NOMO-1 treated with DMSO at 0.1 percent for 48 hours (cell line): ENCODE measurements at regions not wholly inside any gene's neighbourhood (a gene's known extent, or its start where the extent isn't known, plus 50 kb on each side); places are given as distances from the start of the nearest gene placed in this dataset.
"Not testable (repeated sequence)": the region's sequence is repeated elsewhere in the genome, so short reads cannot be mapped to it uniquely, and the experiment has no call there.

Experiments used
- DNase-seq: peaks from one replicate; lab custom pipeline; 2025; ENCODE audit not compliant: unreplicated experiment; lab: John Stamatoyannopoulos, UW

DNA sequence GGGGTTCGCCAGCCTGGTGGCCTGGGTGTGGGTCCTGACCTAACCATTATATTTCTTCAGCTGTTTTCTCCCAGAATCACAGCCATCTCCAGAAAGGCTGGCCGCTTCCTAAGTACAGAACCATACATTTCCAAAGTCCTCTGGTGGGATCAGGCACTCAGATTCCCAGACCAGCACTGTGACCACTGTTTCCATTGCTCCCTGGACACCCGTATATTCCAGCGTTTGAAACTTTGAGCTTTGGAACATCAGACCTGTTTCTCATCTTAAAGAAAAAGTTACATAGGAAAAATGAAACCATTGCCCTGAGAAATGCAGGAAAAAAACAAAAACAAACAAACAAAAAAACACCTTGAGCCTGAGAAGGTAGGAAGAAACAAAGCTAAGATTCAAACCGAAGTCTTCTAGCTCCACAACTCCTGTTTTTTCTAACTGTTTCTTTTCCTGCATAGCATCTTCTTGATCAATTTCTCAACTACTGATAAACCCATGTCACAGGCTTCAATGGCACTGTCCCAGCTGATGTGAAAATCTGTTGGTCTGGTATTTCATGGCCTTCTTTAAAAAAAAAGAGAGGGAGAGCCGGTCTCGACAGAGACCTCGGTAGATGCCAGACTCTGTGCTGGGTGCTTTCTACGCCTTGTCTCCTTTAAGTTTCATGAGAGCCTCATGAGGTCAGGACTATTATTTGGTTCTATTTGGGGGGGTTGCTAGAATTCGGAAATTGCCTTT lies 221.3 kb downstream of the TOMM20 start:
- no peak for DNase-seq

GRCh38 chr1:234906654-234907053 lies 222.0 kb downstream of the TOMM20 start:
- no peak for DNase-seq

DNA sequence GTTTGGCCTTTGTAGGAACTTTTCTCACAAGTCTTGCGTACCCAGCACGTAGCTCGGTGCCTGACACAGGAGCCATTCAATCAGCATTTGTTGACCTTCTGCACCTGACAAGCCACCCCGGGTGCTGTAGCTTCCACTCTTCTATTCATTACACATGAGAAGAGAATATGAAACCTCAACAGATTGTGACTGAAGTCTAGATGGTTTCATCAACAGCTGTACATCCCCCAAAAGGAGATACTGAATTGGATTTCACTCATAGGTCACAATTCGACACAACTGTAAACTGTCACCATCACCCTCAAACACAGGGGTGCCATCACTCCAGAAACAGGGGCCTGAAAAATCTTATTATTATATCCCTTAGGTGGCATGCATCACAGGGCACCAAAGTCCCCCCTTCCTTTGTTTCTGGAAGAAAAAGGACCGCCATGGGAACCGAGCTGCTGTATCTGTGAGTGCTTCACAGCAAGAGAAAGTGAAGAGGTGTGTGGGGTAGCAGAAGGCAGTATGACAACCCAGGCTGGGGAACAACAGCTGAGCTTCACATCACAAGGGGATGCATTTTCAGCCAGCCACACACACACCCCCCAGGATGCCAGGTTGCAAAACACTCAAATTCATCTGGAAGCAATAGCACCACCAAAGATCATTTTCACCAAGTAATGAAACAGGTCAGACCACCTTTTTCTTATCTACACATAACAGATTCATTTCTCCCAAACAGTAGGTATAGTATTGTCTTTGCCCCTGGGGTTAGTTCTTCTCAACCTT lies 225.7 kb downstream of the TOMM20 start:
- no peak for DNase-seq

- no peak for DNase-seq
Observed at GRCh38 chr1:234901491-234902049, 227.1 kb downstream of the TOMM20 start.

DNA sequence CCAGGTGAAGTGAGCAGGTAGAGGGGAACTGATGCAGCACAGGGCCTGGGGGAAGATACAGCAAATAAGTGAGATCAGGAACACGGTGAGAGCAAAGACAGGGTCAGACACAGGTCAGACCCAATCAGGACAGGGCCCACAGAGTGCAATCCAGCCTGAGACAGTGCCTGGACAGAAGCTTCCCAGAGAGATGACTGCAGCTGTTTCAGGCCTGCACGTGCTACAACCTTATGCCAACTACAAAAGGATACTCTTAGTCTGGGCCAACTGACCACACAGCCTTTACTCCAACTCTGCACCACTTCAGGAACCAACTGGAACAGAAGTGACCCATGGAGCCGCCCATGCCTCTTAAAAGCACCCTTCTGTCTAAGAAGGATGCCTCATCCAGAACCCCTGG lies 228.0 kb downstream of the TOMM20 start:
- DNase-seq, result no peak

DNA sequence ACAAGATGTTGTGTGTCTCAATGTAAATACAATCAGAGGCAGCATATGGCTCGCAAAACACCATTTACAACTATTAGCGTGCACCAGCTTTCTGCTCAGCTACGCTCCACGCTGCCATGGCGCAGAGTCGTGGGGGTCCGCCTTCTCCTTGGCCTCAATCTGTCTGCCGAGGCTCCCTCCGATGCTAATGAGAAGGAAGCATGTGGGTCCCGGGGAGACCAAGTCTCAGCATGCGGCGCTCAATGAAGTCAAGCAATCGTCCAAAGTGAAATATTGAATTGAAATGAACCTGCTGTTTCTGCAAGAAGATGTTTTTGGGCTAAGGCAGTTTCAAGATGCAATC lies 228.9 kb downstream of the TOMM20 start:
- DNase-seq, result no peak

DNA sequence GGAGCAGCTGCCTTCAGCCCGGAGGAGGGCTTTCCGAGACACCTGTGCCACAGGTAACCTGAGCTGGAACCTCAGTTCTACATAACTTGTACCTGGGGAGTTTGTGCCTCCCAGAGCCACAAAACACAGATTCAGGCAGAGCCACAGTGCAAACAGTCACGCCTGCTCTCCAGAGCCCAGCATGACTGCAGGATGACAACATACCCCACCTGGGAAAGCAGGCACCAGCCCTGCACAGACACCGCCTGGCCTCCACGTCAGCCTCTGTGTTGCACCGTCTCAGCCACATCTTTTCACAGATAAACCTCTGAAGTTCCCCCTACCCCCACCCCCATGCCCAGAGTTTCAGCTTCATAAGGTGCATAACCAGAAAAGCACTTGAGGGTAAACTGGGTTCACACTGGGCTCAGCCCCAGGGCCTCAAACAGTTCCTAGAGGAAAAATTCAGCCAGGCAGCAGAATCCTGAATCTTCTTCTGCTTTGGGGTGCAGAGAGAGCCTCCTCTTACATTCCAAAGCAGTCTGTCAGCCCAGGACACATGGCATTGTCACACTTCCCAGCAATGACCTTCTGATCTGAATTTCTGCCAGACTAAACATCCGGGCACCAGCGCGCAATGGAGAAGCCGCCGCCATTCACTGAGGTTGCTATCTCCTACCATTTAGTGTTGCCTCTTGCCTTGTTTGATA lies 229.5 kb downstream of the TOMM20 start:
- no peak for DNase-seq

DNA sequence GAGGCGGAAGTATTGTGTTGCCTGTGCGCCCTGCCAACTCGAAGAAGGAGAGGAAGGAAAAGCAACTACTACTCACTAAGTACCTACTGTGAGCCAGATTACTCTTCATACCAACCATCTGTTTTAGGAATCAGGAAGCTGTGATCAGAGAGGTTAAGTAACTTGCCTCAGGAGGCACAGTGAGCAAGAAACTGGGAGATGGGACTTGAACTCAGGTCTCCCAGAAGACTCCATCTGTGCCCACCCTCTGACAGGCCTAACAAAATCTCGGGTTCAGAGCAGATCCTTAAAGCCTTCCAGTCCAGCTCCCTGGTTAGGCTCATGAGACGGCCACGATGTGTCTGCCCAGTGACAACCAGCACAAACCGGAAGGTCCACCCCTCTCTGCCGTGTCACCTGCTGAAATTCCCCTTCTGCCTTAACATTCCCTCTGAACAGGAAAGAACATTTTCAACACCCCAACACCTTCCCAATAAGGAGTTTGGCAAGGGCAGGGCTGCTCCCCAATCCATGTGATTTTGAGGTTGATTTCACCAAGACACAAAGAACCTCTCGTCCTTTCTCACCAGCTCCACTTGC lies 230.1 kb downstream of the TOMM20 start:
- no peak for DNase-seq

DNA sequence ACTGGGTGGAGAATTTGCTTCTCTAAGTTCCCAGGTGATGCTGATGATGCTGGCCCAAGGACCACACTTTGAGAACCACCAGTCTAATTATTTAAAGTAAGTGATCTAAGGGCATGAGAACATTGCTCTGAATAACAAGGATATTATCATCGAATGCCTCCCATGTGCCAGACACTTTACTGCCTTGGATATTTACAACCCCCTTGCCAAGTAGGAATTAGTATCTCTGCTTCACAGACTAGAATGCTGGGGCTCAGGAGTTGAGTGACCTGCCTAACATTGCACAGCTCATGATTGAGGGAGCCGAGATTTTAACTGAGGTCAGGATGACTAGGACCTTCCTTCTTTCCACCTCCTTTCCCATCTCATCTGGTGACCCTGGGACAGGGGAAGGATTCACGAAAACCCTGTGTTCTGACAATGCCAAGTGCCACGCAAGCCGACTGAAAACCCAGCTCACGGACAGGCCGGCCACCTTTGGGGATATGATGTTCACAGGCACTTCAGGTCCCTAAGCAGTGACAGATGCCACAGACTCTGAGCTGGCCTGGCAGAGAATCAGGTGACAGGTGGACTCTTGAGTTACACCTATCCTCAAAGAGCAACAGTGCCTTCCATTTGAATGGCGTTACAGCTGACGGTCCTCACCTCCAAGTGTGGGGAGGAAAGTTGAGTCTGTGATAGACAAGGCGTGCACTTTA lies 230.7 kb downstream of the TOMM20 start:
- no peak for DNase-seq

DNA sequence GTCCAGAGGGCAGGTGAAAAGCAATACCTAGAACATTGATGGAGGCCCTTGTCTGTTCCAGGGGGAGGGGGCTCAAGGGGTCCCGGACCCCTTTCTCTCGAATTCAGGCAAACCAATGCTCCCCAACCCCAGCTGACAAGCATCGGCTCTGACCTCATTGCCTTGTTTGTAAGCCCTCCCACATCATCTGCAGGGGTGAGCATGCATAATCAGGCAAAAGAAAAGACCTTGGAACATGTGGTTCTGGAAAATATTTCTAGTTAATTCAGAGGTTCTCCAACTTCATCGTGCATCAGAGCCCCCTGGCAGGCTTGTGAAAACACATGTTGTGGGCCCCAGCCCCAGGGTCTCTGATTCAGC lies 231.3 kb downstream of the TOMM20 start:
- no peak for DNase-seq

DNA sequence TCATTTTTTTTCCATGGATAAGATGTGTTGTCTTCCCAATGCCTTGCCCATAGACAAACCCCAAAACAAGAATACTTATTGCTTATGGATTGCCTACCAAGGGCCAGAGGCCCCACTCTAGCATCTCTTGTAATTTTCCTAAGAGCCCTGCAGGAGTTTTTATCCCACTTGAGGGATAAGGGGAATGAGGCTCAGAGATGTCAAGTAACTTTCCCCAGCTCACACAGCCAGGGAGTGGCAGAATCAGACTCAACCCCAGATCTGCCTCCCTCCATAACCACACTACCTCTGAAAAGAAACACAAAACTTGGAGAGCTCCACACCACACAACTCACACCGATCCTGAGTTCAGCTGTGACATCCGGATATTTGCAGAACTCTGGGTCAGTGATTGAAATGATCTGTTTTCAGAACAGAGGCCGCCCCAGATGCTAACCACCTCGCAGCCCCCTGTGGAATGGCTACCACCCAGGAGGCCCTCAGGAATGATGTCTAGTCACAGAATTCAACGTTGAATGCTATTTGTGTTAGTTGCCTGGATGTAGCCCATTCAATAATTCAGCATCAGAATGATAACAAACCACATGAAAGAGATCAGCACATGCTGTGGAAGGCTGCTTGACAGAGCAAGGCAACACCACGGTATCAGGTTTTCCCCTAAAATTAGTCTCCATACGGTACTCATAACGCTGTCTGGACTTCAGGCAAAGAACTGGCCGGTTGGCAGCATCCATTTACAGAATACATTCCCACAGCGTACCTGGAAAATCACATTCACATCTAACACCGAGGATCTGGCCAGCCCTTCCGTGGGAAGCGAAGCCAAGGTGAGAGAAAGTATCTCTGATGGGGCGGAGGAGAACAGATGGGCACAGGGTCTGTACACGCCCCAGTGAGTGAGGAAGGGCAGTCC lies 231.9 kb downstream of the TOMM20 start:
- no peak for DNase-seq

DNA sequence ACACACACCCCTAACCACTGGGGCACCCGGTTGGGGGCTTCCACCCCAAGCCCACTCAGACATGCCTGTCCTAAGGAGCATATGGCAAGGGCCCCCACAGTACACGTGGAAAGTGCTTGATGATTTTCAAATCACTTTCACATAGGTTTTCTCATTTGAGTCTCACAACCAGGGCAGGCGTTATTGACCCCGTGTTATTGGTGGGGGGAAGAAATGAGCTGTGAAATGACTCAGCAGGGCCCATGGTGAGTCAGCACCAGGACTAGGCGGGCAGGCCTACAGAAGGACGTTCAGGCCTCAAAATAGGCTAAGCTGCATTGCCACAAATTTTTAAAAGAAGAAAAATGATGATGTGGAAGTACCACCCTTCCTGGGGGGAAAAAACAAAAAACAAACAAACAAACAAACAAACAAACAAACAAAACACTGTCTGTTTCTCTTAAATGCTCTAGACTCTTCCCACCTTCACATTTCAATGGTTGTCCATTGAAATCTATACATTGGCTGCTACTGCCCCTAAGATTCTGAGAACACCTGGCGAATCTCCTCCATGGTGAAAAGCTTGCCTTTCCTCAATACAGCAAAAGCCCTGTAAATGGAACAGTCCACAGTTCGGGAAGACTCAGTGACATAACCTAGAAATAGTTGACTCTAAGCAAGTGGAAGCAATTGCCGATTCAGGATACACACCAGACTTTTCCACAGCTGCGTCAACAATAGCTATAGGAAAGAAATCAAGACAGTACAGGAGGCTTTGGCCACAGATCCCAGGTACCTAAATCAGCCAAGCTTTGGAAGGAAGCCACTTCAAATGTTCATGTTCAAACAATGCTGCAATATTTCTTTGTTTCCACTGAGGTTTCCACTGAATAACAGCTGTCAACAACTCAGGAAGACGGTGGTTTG lies 234.7 kb downstream of the TOMM20 start:
- DNase-seq, result peak; percentile 49

GRCh38 chr1:234893359-234893724 lies 235.3 kb downstream of the TOMM20 start:
- DNase-seq, result no peak

DNA sequence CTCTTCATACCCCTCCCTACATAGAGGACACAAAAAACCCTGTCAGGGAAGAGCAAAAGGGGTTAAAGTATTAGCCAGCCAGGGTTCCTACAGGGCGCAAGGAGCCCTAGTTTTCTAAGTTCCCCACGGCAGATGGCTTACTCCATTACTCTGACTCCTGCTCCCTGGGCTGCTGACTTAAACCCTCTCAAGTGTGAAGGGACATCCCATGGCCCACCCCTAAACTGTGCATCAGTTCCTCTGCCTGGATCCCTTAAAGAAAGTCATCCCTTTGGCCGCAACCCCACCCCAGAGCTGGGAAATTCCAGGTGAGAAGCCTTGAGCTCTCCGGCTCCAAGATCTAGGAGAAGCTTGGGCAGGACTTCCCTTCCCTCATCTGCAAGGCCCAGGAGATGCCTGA lies 236.0 kb downstream of the TOMM20 start:
- DNase-seq, result no peak

- no peak for DNase-seq
Observed at GRCh38 chr1:234891427-234891826, 237.2 kb downstream of the TOMM20 start.

- DNase-seq, result no peak
Observed at GRCh38 chr1:234889643-234890042, 239.0 kb downstream of the TOMM20 start.

DNA sequence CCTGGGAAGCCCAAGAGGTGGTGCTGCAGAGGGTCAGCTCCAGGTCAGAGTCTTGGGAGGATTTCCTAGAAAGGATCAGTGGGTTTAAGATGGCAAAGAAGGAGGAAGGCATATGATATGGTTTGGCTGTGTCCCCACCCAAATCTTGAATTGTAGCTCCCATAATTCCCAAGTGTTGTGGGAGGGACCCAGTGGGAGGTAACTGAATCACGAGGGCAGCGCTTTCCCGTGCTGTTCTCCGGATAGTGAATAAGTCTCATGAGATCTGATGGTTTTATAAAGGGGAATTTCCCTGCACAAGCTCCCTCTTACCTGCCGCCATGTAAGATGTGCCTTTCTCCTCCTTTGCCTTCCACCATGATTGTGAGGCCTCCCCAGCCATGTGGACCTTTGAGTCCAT lies 240.4 kb downstream of the TOMM20 start:
- not testable (repeated sequence) for DNase-seq

- DNase-seq, result no peak
Observed at GRCh38 chr1:234887016-234887900, 241.4 kb downstream of the TOMM20 start.
